Psoas muscle (tissue), 7 donors: ENCODE measurements at regions not wholly inside any gene's neighbourhood (a gene's known extent, or its start where the extent isn't known, plus 50 kb on each side); places are given as distances from the start of the nearest gene placed in this dataset.

Experiments used
- ATAC-seq, 4 donors: fragments of 200-7000 bp; cut with Tn5 transposase; one replicate each; pipeline ENCODE4 v1.9.1; 2020; ENCODE audit warnings: moderate library complexity in 3 of 4, mild to moderate bottlenecking in 2 of 4
- DNase-seq, 2 donors: peaks; one replicate each; pipeline ENCODE4 v3.0.0-alpha.2; 2020
- H3K27ac ChIP-seq: fragments of 200-600 bp; one replicate; pipeline ENCODE4 v1.8.0; 2022
- H3K27me3 ChIP-seq, 3 donors: fragments of 200-600 bp in 1 of 3; one replicate each; pipeline versions ENCODE4 v1.6.1 to v1.8.0; 2013 to 2022; ENCODE audit warnings: low read length in 2 of 3, mild to moderate bottlenecking in 2 of 3, moderate library complexity in 1 of 3; ENCODE audit not compliant: insufficient read depth in 3 of 3
- H3K36me3 ChIP-seq, 2 donors: fragments of 200-600 bp in 1 of 2; one replicate each; pipeline versions ENCODE4 v1.6.1 to v1.8.0; 2013 to 2022; ENCODE audit warnings: low read depth in 1 of 2, mild to moderate bottlenecking in 1 of 2, moderate library complexity in 1 of 2; ENCODE audit not compliant: insufficient read depth in 1 of 2
- H3K4me1 ChIP-seq: fragments of 200-600 bp; one replicate; pipeline ENCODE4 v1.8.0; 2022
- H3K4me3 ChIP-seq: fragments of 200-600 bp; one replicate; pipeline ENCODE4 v1.8.0; 2022; ENCODE audit warnings: mild to moderate bottlenecking
- H3K9me3 ChIP-seq: fragments of 200-600 bp; one replicate; pipeline ENCODE4 v1.8.0; 2022
- WGBS, 3 donors: extraction: QIAGEN DNeasy Blood & Tissue Kit; methylation state at CpG; one replicate each; pipeline versions ENCODE4 v1.1.6 to v1.1.7; 2013; 5-methylcytosine and 5-hydroxymethylcytosine counted together
- intact Hi-C, 2 donors: fragments of 100-400 bp; cut with DNase I; formaldehyde crosslinking; loops; one replicate each; pipeline versions ENCODE4 v1.11.0 to v1.14.2; 2022
- TF ChIP-seq, protein P1 (sequence below): fragments of 200-600 bp; IDR thresholded peaks from one replicate; pipeline ENCODE4 v1.8.0; 2022; ENCODE audit warnings: antibody characterized with exemption
- donor health status: healthy with polysubstance abuse.
- donor health status: DM: no; HTN: no; CAD: no; lungs with moderate emphysema.
- donor health status: Bipolar disorder and iron deficiency.
- donor health status: healthy.
- donor health status: DM: yes; HTN: yes; CAD: no.
- donor health status: DM: no; HTN: no; CAD: no.
- donor health status: DM: yes; HTN: yes; CAD: no.

GRCh38 chr13:100876044-100876403, 201.4 kb upstream of the TMTC4 start:
- no peaks in the 10 kb centered on the region for H3K36me3 ChIP-seq
- 81 to 86% (median 85%) methylated on average over 2 of the region's 2 CpGs for WGBS, 3 donors
- H3K27me3 ChIP-seq: peaks cover 0 to 5% (median 0%) of the 10 kb centered on the region in 3 donors
- no peaks in the 10 kb centered on the region for H3K9me3 ChIP-seq
- H3K4me3 ChIP-seq: no peak overlapping the region
- no peak overlapping the region for H3K27ac ChIP-seq
- intact Hi-C loops: no loop called here
- DNase-seq (no peak), ATAC-seq (no peak)
- TF ChIP-seq, protein P1, sequence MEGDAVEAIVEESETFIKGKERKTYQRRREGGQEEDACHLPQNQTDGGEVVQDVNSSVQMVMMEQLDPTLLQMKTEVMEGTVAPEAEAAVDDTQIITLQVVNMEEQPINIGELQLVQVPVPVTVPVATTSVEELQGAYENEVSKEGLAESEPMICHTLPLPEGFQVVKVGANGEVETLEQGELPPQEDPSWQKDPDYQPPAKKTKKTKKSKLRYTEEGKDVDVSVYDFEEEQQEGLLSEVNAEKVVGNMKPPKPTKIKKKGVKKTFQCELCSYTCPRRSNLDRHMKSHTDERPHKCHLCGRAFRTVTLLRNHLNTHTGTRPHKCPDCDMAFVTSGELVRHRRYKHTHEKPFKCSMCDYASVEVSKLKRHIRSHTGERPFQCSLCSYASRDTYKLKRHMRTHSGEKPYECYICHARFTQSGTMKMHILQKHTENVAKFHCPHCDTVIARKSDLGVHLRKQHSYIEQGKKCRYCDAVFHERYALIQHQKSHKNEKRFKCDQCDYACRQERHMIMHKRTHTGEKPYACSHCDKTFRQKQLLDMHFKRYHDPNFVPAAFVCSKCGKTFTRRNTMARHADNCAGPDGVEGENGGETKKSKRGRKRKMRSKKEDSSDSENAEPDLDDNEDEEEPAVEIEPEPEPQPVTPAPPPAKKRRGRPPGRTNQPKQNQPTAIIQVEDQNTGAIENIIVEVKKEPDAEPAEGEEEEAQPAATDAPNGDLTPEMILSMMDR: no peak
- H3K4me1 ChIP-seq: no peaks in the 10 kb centered on the region

DNA sequence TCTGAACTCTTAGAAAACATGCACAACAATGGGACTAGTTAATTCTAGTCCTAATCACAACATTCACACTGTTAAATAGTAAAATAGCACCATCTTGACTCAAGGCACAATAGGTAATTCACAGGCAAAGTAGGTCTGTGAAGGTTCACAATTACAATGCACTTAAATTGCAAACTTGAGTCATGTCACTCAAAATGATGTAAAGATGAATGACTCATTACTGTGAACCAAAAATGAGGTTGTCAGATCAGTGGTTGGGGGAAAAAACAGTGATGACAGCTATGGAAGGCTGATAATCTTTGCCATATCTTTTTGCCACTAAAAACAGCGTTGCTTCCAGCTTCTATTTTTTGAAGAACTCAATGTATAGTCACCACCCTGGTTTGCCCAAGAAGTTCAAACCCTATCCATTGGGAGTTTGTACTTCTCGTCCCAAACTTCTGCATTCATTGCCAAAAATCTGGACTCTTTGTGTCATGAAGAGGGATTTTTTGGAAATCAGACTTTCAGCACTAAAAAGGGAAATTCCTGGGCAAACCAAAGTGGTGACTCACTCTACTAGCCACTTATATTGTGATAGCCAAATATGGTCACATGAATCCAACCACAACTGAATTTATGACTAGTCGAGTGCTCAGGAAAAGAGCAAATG, 200.9 kb upstream of the TMTC4 start:
- Histone ChIP-seq H3K9me3 (no peaks in the 10 kb centered on the region), H3K27ac (no peak overlapping the region), H3K27me3 (peaks cover 0 to 5% (median 0%) of the 10 kb centered on the region in 3 donors), H3K36me3 (no peaks in the 10 kb centered on the region), H3K4me1 (no peaks in the 10 kb centered on the region), H3K4me3 (no peak overlapping the region)
- WGBS, 3 donors: 50 to 62% (median 56%) methylated on average over 3 of the region's 3 CpGs
- intact Hi-C loops: no loop called here
- DNase-seq: no peak
- no peak for ATAC-seq
- TF ChIP-seq, protein P1: no peak

DNA sequence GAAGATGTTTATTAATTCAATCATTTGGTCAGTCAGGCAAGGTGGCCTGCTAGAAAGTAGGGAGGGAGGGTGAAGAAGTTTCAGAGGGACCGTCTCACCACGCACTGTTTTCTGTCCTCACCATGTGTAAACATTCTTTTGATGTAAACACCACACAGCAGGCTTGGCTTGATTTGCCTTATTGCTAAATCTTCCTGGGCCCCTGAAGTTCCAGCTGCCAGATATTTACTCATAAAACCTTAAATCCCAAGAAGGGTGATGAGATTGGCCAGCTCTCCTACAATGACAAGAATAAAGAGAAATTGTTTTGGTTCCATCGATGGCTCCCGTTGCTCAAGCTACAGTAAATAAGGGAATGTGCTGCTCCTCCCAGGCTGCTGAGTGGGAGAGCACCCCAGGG, 198.2 kb upstream of the TMTC4 start:
- H3K4me3 ChIP-seq: no peak overlapping the region
- no peak for ATAC-seq
- no peak overlapping the region for H3K27ac ChIP-seq
- intact Hi-C loops: no loop called here
- DNase-seq: no peak
- 63 to 73% (median 65%) methylated on average over 4 of the region's 4 CpGs for WGBS, 3 donors
- H3K36me3 ChIP-seq: no peaks in the 10 kb centered on the region
- H3K4me1 ChIP-seq: no peaks in the 10 kb centered on the region
- H3K9me3 ChIP-seq: no peaks in the 10 kb centered on the region
- H3K27me3 ChIP-seq: peaks cover 0 to 5% (median 0%) of the 10 kb centered on the region in 3 donors
- TF ChIP-seq, protein P1: no peak

DNA sequence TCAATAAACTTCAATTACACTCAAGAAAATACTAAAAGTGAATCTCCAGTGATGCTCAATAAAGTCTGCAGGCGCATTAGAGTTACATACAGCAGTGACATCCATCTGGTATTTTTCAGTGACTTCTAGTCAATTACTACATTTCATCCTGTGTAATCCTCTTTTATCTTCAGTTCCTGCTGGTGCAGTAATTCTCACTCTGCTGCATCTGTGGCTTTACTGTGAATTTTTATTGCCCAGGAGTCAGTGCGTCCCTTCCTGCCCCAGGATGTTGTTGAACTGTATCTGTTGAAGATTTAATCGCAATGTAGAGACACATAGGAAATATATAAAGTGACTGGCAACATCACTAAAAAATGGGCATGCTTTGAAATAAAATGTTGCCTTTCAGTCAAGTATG, 196.3 kb upstream of the TMTC4 start:
- intact Hi-C loops: no loop called here
- WGBS, 3 donors: 62 to 63% (median 63%) methylated on average over 3 of the region's 3 CpGs
- TF ChIP-seq, protein P1: no peak
- peaks cover 0 to under 1% (median 0%) of the 10 kb centered on the region in 3 donors for H3K27me3 ChIP-seq
- no peaks in the 10 kb centered on the region for H3K36me3 ChIP-seq
- H3K4me1 ChIP-seq: no peaks in the 10 kb centered on the region
- peaks cover 12% of the 10 kb centered on the region for H3K9me3 ChIP-seq
- no peak overlapping the region for H3K27ac ChIP-seq
- ATAC-seq: no peak
- no peak for DNase-seq
- H3K4me3 ChIP-seq: no peak overlapping the region

GRCh38 chr13:100860866-100861265, 186.3 kb upstream of the TMTC4 start:
- 44 to 67% (median 64%) methylated on average over 4 of the region's 4 CpGs for WGBS, 3 donors
- no peak for ATAC-seq
- peaks cover 4% of the 10 kb centered on the region for H3K9me3 ChIP-seq
- H3K36me3 ChIP-seq: no peaks in the 10 kb centered on the region
- H3K27ac ChIP-seq: no peak overlapping the region
- no peaks in the 10 kb centered on the region for H3K27me3 ChIP-seq
- no peak for DNase-seq
- TF ChIP-seq, protein P1: no peak
- H3K4me3 ChIP-seq: no peak overlapping the region
- no peaks in the 10 kb centered on the region for H3K4me1 ChIP-seq
- intact Hi-C loops: no loop called here
